Central memory CD4-positive, alpha-beta T cell (primary cell): ENCODE measurements at regions not wholly inside any gene's neighbourhood (a gene's known extent, or its start where the extent isn't known, plus 50 kb on each side); places are given as distances from the start of the nearest gene placed in this dataset.

Experiments
- DNase-seq: peaks from one replicate; pipeline ENCODE4 v3.0.0; 2022

DNA sequence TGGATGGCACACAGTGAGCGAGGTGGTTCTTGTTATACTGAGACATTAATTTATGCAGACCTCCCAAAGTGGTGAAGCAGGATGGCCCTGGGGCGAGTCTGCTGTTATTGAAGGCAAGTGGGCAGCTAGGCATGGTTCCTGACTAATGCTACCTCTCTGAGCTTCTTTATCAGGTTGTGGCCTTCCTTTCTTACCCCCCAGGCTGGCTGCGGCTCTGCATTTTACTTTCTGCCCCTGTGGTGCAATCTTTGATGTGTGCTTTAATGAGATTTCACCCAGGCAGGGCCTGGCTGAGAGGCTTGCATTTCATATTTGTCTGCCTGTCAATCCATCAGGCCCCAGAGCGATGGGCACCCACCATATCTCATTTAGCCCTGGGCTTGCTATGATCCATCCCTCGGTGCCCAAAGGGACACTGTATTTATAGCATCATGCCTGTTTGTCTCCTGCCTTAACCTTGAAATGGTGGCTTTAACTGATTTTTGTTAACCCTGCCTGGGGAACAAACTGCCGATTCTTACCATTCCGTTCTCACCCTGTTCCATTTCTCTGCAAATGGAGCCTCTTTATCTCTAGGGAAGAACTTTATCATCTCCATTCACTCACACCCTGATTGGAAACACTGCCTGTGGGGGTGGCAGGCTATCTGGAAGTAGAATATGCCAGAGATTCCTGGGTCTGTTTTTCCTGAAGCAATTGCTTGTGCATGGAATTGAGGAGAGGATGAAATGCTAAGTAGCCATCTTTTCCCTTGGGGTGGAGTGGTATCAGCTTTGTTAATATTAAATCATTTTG, 316.2 kb upstream of the THSD7B start:
- DNase-seq = no peak

DNA sequence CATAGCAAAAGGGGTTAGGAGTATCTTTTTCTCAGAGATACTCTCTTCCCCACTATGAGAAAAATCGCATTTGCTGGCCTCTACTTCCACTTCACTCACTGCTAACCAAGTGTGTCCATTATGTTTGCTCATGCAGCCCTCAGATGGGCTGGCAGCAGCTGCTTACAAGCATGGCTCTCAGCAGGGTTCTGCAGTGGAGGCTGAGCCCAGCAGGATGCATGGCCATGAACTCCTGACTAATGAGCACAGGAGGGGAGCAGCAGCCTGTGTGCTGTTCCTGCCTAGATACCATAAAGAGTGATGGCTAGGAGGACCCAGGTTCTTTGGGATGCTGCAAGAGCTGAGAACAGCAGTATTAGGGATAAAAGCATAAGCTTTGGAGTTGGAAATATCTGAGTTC, 316.9 kb upstream of the THSD7B start:
- no peak for DNase-seq

DNA sequence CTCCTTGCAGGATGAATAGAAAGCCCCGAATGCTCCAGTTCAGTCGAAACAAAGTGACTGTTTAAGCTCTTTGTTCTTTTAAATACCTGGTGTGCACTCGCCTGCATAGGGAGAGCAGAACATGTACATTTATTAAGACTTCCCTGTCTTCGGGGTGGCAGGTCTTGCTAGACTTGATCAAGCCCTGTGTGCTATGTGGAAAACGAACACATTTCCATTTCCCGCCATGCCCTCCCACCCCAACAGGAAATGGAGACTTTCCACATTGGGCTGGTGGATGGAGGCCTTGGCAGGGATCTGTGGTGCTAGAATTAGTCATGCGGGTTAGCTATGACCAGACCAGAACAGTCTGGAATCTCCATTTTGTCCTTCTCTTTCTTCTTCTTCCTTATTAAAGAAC, 321.0 kb upstream of the THSD7B start:
- DNase-seq = no peak

DNA sequence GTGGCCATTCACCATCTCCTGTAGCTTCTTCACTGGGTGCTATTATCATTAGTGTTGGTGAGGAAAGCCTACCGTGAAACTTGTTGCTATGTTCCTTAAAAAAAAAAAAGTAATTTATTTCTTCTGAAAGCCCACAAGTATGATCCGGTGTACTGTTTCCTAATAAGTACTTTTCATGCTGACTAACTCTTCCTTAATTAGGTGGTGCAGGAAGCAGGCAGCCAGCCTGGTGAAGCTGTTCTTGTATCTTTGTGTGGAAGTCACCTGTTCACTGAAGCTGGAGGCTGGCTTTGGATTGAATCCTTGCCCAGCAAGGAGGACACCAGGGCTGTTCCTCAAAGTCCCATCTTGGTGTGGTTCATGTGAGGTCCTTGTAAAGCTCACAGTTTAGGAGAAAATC, 321.7 kb upstream of the THSD7B start:
- DNase-seq = no peak

DNA sequence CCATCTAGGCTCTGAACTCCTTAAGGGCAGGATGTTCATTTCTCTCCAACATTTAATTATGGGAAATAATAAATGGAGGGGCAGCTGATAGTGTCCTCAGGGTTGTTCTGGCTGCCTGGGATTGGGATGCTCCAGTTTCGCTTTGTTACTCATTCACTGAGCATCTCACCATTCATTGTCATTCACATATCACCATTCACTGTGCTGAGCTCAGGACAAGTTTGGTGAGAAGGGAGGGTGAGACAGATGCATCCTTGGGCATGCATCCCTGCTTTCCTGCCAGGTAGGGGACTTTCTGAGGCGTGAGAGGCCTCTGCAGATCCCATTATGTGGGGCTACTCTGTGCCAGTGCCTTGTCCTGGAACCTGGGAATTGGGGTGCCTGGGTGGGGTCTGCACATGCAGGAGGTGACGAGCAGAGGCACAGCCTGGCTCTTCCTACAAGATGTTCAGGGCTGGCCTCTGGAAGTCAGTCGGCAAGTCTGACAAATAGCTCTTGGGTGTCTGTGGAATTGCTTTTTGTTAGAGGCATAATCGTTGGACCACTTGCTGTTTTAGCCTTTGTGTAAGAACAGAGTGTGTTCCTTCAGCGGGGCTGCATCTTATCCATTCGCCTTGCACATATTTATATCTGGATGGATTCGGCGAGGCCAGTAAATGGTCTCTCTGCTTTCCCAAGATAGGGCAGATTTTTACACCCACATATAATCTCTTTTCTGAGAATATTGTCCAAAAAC, 323.2 kb upstream of the THSD7B start:
- no peak for DNase-seq

DNA sequence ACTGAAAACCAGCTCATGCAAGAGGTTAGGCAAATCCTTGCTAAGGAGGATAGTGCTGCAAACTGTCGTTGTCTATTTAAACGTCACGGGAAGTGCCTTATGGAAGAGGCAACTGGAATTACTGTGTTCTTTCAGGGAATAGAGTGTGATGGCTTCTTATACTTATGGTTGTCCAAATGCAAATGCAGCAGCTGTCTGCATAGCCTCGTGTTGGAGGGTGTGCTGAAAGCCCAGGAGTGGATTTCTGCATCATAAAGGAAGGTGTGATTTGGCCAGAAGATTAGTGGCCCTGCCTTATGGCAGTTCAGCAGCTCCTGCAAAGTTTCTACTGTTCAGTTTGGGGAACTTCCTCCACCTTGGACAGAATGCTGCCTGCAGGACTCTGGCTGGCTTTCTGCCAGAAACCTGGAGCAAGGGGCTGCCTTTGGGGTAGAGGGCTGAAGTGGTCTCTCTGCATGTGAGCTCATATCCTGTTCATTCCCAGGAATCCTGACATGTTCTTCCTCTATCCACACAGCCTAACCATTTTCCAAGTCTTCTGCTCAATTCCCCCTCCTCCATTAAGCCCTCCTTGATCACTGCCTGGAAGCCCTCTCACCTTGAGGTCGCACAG, 321.2 kb upstream of the CXCR4 start:
- no peak for DNase-seq

DNA sequence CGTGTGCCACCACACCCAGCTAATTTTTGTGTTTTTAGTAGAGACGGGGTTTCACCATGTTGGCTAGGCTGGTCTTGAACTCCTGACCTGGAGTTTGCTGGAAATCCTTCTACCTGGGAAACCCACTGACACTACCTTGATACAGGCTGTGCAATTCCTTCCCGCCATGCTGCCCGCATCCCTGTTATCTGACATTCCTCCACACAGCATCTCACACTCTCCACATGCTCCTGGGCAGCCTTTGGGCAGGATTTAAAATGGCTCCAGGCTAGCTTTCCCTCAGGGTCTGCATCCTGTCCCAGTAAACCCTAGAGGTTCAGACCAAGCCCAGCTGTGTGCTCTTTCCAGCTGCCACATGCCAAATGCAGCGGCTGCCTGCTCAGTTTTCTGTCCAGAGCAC, 319.5 kb upstream of the CXCR4 start:
- no peak for DNase-seq

DNA sequence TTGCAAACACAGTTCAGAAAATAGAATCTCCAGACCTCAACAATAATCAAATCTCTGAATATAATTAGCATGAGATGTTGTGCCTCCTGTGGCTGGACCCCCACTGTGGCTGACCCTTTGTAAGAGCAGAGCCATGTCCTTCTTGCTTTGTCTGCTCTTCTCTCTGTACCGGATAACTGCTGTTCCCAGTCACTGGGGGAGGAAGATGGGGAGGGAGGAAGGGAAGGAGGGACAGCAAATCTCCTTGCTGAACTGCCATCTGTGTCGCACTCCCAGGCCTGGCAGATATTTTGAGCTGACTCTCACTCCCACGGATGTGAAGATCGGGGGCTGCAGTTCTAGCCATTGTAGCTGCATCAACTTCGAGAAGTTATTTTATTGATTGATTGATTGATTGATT, 319.0 kb upstream of the CXCR4 start:
- no peak for DNase-seq

DNA sequence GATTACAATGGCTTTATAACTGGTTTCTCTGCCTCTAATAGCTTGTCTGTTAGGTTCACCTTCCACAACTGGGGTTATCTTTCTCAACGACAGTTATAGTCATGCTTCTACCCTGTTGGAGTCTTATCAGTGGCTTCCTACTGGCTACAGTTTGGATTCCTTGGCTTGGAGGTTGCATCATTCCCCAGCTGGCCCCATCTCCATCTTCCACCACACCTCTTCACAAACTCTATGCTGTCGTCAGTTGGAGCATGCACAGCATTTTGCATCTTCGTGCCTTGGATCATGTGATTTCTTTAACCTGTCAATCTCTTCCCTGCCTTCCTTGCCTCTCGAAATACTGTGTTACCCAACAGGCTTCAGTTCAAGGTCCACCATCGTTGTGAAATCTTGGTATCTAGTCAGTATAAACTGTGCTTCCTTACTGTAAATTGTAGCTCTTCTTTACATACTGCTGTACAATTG, 316.3 kb upstream of the CXCR4 start:
- no peak for DNase-seq

DNA sequence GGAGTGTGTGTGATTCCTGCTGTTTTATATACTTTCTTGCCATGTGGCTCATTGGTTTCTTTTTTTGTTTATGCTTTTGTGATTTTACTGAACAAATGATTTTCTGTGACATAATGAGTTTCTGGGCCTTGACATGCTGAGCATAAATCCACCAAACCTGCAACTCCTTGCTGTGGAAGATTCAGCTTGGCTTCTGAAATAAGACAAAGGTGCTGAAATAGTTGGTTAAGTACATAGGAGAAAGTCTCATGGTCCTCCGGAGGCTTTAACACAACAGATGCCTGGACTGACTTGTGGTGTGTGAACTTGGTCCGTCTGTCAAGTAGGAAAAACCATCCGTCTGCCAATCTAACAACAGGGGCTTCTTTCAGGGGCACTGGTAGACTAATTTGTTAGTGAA, 315.3 kb upstream of the CXCR4 start:
- no peak for DNase-seq

DNA sequence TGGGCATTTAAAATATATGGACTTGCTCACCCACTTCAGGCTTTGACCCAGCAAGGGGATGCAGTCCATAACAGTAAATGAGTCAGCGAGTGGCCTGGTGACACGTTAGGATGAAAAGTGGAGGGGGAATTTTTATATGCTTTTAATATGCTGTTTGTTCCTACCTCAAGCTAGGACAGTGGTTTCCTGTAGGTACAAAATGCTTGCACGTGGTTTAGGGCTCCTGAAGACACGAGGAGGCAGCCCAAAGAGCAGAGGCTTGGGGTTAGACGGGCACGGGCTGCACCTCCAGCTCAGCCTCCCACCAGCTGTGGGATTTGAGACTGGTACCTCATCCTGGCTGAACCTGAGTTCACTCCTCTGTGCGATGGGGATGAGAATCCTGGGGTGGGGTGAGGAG, 306.2 kb upstream of the CXCR4 start:
- DNase-seq = peak; percentile 18

DNA sequence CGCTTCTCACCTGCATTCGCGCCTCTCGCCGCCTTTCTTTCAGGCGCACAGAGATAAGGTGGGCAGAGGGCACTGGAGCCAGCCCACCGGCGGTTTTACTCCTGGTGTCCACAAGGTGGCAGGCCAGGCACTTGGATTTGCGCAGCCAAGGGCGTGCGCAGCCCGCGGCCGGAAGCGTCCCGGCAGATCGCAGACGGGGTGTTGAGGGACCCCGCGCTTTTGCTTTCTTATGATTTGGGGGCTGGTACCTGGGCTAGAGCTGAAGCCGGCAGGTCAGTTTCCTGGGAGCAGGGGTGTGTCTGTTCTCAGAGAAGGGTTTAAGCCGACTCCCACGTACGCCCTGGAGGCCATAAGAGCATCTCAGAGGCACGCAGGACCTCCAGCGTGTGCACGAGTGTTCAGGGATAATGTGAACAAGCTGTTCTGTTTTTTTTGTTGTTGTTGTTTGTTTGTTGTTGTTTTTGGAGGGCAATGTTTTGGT, 305.6 kb upstream of the CXCR4 start:
- peak; percentile 66 for DNase-seq

DNA sequence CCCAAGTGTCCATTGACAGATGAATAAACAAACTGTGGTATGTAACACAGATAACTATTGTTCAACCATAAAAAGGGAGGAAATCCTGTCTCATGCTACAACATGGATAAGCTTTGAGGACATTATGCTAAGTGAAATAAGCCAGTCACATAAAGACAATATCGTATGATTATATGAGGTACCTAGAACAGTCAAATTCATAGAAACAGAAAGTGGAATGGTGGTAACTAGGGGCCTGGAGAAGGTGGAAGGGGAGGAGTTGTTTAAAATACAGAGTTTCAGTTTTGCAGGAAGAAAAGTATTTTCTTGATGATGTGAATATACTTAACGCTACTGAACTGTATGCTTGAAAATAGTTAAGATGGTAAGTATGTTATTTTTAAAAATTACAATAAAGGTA, 304.6 kb upstream of the CXCR4 start:
- DNase-seq = no peak

DNA sequence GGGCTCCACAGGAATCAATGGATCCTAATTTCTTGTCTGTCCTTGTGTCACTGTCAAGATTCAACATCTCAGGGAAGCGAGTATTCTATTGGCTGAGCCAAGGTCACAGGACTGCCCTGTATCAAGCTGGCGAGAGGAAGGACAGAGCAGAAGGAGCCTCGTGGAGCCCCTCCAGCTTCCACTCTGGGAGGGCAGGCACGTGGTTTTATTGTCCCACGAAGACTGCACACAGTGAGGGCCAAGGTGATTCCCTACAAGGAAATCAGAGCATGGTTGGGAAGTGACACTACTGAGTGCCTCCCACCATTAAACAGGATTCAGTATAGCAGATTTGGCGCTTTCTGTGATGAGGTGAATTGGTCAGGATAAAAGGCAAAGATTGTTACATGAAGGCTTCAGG, 302.4 kb upstream of the CXCR4 start:
- DNase-seq = no peak

DNA sequence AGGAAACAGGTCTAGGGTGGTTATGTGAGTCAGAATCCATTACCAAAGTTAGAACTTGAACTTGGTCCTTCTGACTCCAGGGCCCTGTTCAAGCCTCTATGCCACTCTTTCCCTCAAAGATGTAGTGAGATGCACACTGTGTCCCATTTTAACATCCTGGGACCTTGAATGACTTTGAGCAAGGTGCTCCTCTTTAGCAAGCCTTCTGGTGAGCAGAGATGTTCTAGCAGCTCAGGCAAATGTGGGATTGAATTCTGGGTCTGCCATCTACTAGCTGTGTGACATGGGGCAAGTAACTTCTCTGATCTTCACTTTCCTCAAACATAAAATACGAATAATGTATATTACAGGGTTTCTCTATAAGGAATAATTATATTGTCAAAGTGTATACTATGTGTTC, 294.0 kb upstream of the CXCR4 start:
- DNase-seq = no peak

DNA sequence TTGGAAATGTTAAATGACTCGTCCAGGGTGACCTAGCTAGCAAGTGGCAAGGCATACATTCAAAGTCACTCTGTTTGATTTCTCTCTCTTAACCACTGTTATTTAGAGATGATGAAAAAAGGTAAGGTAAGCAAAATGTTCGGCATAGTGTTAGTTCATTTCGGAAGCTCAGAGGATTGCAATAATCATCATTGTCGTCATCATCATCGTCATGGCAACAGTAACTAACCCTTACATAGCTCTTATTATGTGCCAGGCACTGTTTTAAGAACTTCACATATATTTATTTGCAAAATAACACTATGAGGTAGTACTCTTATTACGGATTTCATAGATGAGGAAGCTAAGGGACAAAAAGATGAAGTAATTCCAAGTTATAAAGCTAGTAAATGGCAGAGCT, 292.7 kb upstream of the CXCR4 start:
- no peak for DNase-seq

DNA sequence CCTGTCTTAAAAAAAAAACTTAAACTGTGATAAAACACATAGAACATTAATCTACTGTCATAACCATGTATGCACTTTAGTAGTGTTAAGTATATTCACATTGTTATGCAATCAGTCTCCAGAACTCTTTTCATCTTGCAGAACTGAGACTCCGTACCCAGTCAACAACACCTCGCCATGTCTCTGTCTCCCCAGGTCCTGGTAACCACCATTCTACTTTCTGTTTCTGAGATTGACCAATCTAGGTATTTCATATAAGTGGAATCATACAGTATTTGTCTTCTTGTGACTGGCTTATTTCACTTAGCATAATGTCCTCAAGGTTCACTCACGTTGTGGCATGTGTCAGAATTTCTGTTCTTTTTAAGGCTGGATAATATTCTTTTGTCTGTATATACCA, 290.8 kb upstream of the CXCR4 start:
- DNase-seq = no peak

DNA sequence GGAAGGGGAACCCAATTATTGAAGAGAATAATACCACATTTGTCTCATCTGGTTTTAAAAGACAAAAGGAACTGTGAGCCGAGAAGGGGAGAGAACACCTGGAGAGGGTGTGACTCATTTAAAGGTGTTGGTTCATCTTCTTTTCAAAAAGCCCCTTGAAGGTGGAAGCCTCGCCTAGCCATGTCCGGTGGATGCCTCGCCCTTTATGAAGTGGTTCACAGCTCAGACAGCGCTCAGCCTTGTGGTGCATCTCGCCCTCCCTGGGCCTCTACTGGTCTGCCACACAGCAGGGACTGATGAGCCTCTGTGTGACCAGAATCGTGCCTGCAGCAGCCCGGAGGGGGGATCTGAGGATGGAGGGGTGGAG, 290.0 kb upstream of the CXCR4 start:
- no peak for DNase-seq

DNA sequence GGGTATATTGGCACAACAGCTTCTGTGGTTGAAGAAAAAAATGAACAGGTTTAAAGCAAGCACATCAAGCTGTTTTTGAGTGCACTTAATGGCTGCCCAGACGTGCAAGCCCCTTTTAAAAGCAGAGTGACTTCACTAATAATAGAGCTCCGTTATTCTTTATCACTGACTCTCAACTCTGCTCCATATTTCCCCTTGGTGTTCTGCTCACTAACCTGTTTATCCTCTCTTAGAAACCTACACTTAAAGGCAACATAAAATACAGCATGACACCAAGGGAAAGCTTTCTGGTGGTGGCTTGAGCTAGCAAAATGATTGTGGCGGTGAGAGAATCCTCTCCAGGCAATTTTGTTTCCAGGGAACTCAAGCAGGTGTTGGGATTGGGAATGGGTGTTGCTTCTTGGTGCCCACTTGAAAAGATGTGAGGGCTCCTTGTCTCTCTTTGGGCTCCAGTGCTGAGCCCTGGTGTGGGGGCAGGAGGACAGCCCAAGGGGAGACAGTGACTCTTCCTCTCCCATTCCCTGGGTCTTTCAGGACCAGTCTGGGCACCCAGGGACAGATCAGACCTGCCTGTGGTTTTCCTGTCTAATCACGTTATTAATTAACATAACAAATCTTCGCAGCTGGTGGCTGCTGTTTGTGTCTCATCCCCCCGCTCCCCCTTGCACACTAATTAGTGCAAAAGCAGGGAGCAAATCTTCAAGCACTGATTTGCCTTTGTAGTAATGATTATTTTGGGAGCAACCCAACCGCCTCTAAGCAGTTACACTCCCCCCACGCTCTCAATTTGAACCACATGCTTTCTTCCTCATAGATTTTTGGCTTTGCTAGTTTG, 289.4 kb upstream of the CXCR4 start:
- DNase-seq = no peak

DNA sequence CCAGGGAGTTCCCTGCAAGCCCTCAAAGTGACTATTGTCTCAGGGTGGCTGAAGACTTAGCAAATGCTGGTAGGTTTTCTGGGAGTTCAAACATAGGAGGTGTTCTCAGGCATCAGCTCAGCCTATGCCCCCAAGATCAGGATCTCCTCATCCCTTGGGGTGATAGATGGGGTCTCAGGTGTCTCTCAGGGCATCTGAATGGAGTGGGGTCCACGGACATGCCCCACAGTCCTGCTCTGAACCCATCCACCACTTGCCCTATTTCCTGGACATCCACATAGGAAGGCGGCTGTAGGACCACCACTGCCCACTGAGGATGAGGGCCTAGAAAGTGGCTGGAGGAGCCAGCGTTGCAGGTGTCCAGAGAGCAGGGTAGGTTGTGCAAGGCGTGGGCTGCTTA, 287.0 kb upstream of the CXCR4 start:
- DNase-seq = no peak

DNA sequence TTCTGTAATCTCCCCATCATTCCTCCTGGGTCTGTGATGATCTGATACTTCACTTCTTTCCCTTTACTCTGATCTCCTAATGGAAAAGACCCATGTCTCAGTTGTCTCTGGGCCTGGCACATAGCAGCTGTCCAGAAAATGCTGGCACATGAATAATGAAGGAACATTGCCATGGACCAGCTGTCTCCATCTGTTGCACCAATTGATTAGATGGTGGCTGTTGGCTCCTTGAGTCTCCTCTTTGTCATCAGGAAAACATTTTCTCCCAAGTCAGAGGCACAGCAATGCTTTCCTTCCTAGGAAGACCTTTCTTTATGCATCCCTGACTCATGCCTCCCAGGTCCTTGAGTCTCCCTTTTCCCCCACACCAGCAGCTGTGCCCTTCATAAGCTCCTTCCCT, 286.2 kb upstream of the CXCR4 start:
- no peak for DNase-seq

DNA sequence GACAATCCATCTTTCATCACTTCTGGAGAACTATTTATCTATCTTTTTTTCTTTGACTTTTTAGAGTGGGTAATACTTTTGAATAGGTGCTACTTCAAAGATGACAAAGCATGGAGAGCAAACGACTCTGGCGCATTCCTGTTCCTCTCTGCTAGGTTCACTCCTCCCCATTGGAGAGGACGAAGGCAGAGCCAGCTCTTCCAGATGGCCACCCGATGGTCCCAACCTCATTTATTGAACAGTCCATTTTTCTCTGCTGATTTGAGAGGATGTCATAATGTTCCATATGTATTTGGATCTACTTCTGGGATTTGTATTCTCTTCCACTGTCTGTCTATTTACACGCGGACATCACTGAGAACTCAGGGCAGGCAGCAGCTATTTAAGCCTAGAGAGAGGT, 284.3 kb upstream of the CXCR4 start:
- no peak for DNase-seq

DNA sequence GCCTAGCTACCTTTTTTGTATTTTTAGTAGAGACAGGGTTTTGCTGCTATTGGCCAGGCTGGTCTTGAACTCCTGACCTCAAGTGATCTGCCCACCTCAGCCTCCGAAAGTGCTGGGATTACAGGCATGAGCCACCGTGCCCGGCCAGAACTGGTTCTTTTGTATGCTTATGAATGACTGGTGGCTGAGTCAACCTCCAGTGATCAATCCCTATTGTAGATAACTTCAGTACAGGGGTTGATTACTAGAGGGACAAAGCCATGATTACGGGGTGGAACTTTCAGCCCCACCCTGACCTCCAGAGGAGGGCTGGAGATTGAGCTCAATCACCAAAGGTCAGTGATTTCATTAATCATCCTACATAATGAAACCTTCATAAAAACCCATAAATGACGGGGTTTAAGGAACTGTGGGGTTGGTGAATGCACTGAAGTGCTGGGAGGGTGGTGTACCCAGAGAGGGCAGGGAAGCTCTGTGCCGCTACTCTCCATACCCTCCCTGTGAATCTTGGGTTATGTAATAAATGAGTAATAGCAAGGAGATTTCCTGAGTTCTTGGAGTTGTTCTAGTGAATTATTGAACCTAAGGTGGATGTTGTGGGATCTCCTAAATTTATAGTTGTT, 281.8 kb upstream of the CXCR4 start:
- no peak for DNase-seq
